GM12865 (cell line): ENCODE measurements at regions not wholly inside any gene's neighbourhood (a gene's known extent, or its start where the extent isn't known, plus 50 kb on each side); places are given as distances from the start of the nearest gene placed in this dataset.
"Not testable (repeated sequence)": the region's sequence is repeated elsewhere in the genome, so short reads cannot be mapped to it uniquely, and the experiment has no call there.

Source experiments
- DNase-seq: peaks from one replicate; pipeline ENCODE4 v3.0.0; 2010; ENCODE audit warnings: low read depth
- H3K4me3 ChIP-seq: 2 replicates; pipeline ENCODE4 v1.5.1; 2011; ENCODE audit warnings: mild to moderate bottlenecking, low read depth, low read length, control low read depth
- TF ChIP-seq, protein P1 (sequence below): IDR thresholded peaks from 2 replicates; pipeline ENCODE4 v1.5.1; 2011; ENCODE audit warnings: low read length, control low read depth, low read depth, inconsistent platforms; ENCODE audit not compliant: insufficient read depth; ENCODE audit errors: missing control alignments

- no peak overlapping the region for H3K4me3 ChIP-seq
- DNase-seq = no peak
- TF ChIP-seq, protein P1, sequence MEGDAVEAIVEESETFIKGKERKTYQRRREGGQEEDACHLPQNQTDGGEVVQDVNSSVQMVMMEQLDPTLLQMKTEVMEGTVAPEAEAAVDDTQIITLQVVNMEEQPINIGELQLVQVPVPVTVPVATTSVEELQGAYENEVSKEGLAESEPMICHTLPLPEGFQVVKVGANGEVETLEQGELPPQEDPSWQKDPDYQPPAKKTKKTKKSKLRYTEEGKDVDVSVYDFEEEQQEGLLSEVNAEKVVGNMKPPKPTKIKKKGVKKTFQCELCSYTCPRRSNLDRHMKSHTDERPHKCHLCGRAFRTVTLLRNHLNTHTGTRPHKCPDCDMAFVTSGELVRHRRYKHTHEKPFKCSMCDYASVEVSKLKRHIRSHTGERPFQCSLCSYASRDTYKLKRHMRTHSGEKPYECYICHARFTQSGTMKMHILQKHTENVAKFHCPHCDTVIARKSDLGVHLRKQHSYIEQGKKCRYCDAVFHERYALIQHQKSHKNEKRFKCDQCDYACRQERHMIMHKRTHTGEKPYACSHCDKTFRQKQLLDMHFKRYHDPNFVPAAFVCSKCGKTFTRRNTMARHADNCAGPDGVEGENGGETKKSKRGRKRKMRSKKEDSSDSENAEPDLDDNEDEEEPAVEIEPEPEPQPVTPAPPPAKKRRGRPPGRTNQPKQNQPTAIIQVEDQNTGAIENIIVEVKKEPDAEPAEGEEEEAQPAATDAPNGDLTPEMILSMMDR = no peak
These were observed 2042.6 kb upstream of the CDH6 start for GRCh38 chr5:29150840-29151239.

DNA sequence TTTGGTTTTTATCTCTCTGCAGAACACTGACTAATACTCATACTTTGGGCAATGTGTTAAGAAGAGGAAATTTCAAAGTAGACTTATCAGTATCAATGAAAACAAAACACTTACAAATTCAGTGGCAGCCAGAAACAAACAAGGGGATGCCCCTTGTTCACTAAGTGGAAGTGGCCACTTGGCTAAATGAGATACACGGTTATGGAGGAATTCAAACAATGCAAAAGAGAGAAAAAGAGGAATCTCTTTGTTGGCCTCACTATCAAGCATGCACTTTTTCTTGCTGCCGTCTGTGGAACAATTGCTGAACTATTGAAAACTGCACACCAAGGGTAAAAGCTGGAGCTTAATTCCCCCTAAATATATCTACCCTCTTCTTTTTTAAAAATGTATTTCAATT, 2044.9 kb upstream of the CDH6 start:
- no peak overlapping the region for H3K4me3 ChIP-seq
- DNase-seq = no peak
- TF ChIP-seq, protein P1 = no peak

DNA sequence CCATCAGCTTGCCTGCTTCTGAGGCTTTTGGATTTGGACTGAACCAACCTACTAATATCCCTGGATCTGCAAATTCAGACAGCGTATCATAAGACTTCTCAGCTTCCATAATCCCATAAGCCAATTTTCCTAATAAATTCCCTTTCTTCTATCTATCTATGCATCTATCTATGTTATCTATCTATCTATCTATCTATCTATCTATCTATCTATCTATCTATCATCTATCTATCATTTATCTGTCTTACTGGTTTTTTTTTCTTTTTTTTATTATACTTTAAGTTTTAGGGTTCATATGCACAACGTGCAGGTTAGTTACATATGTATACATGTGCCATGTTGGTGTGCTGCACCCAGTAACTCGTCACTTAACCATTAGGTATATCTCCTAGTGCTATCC, 2045.4 kb upstream of the CDH6 start:
- TF ChIP-seq, protein P1 = no peak
- H3K4me3 ChIP-seq = no peak overlapping the region

DNA sequence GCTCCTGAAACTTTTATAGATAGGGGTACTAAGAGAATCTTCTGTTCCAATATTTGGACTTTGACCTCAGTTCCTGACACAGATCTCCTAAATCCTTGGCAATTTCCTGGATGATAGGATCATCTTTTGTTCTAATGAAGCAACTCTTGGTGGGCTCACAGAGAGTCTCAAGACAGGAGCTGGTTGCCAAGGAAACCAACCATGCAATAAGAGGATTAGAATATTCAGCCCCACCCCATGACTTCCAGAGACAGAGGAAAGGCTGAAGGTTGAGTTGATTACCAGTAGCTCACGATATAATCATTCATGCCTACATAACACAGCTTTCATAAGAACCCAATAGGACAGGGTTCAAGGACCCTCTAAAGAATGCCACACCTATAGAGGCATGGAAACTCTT, 2050.2 kb upstream of the CDH6 start:
- no peak overlapping the region for H3K4me3 ChIP-seq
- DNase-seq = no peak
- TF ChIP-seq, protein P1 = no peak

More for the DNA sequence above, 2045.4 kb upstream of the CDH6 start:
- no peak for DNase-seq

GRCh38 chr5:29134418-29134817, 2059.1 kb upstream of the CDH6 start:
- TF ChIP-seq, protein P1 = no peak
- no peak overlapping the region for H3K4me3 ChIP-seq
- DNase-seq = no peak

DNA sequence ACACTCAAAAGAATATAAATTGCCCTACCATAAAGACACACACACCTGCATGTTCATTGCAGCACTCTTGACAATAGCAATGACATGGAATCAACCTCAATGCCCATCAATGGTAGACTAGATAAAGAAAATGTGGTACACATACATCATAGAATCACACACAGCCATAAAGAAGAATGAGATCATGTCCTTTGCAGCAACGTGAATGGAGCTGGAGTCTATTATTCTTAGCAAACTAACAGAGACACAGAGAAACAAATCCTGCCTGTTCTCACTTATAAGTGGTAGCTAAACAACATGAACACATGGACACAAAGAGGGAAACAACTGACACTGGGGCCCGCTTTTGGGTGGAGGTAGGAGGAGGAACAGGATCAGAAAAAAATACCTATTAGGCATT, 2062.2 kb upstream of the CDH6 start:
- TF ChIP-seq, protein P1 = no peak
- H3K4me3 ChIP-seq = no peak overlapping the region
- no peak for DNase-seq

- H3K4me3 ChIP-seq = no peak overlapping the region
- no peak for DNase-seq
These were observed 2062.7 kb upstream of the CDH6 start for GRCh38 chr5:29130786-29131185.

GRCh38 chr5:29127524-29128156, 2065.8 kb upstream of the CDH6 start:
- not testable (repeated sequence) for H3K4me3 ChIP-seq

More at GRCh38 chr5:29130786-29131185, 2062.7 kb upstream of the CDH6 start:
- TF ChIP-seq, protein P1 = no peak

GRCh38 chr5:29126462-29126861, 2067.0 kb upstream of the CDH6 start:
- not testable (repeated sequence) for H3K4me3 ChIP-seq, DNase-seq

More at GRCh38 chr5:29127524-29128156, 2065.8 kb upstream of the CDH6 start:
- not testable (repeated sequence) for DNase-seq
